ENCODE measurements at regions not wholly inside any gene's neighbourhood (a gene's known extent, or its start where the extent isn't known, plus 50 kb on each side); places are given as distances from the start of the nearest gene placed in this dataset.

GRCh38 chr9:119601632-119602031 lies 232.4 kb upstream of the BRINP1 start:
- Histone ChIP-seq H2BK5ac (ENCODE audit: low read depth, low read length, poor library complexity, severe bottlenecking) (no peak overlapping the region), H3K9ac (ENCODE audit: low read length) (no peak overlapping the region), H3K4ac (ENCODE audit: low read depth in 1 of 2, low read length in 2 of 2) (no peak overlapping the region), H3K4me2 (ENCODE audit: low read length, poor library complexity, severe bottlenecking) (no peak overlapping the region), H3K4me1 (ENCODE audit: control insufficient read depth, insufficient read depth, low read depth, low read length) (no peaks in the 10 kb centered on the region), H3K9me3 (ENCODE audit: control insufficient read depth, low read length) (no peaks in the 10 kb centered on the region), H2AFZ (ENCODE audit: low read depth, low read length) (no peak overlapping the region), H3K14ac (ENCODE audit: low read length in 2 of 2) (no peak overlapping the region), H3K27ac (ENCODE audit: low read length, poor library complexity, severe bottlenecking) (no peak overlapping the region), H4K91ac (ENCODE audit: low read length) (no peak overlapping the region), H3K27me3 (ENCODE audit: control insufficient read depth in 1 of 2, insufficient read depth in 1 of 2, low read length in 2 of 2) (no peaks in the 10 kb centered on the region), H3K36me3 (ENCODE audit: control insufficient read depth in 1 of 2, insufficient read depth in 2 of 2, low read depth in 1 of 2, low read length in 2 of 2) (no peaks in the 10 kb centered on the region), H2BK12ac (ENCODE audit: low read length in 2 of 2) (no peak overlapping the region), H3K18ac (ENCODE audit: low read depth in 1 of 2, low read length in 2 of 2) (no peak overlapping the region), H4K8ac (ENCODE audit: low read length) (no peak overlapping the region), H2AK5ac (ENCODE audit: low read length, severe bottlenecking) (no peak overlapping the region), H2BK15ac (ENCODE audit: low read depth, poor library complexity, severe bottlenecking) (no peak overlapping the region), H3K4me3 (ENCODE audit: insufficient read depth in 1 of 2, low read depth in 1 of 2, low read length in 2 of 2) (no peak overlapping the region), H3K23ac (ENCODE audit: low read length in 2 of 2) (no peak overlapping the region), H3K79me1 (replicated peaks; ENCODE audit: low read length, poor library complexity, severe bottlenecking) (no peaks in the 10 kb centered on the region), H2BK120ac (ENCODE audit: low read depth, low read length) (no peak overlapping the region)
- DNase-seq, result no peak

- Histone ChIP-seq H4K91ac (ENCODE audit: low read length) (no peak overlapping the region), H3K4me1 (ENCODE audit: control insufficient read depth, insufficient read depth, low read depth, low read length) (no peaks in the 10 kb centered on the region), H2BK120ac (ENCODE audit: low read depth, low read length) (no peak overlapping the region), H3K79me1 (replicated peaks; ENCODE audit: low read length, poor library complexity, severe bottlenecking) (no peaks in the 10 kb centered on the region), H3K4me3 (ENCODE audit: insufficient read depth in 1 of 2, low read depth in 1 of 2, low read length in 2 of 2) (no peak overlapping the region), H2BK12ac (ENCODE audit: low read length in 2 of 2) (no peak overlapping the region), H2AK5ac (ENCODE audit: low read length, severe bottlenecking) (no peak overlapping the region), H4K8ac (ENCODE audit: low read length) (no peak overlapping the region), H3K9ac (ENCODE audit: low read length) (no peak overlapping the region), H3K14ac (ENCODE audit: low read length in 2 of 2) (no peak overlapping the region), H3K27ac (ENCODE audit: low read length, poor library complexity, severe bottlenecking) (no peak overlapping the region), H3K23ac (ENCODE audit: low read length in 2 of 2) (no peak overlapping the region), H3K36me3 (ENCODE audit: control insufficient read depth in 1 of 2, insufficient read depth in 2 of 2, low read depth in 1 of 2, low read length in 2 of 2) (no peaks in the 10 kb centered on the region), H3K27me3 (ENCODE audit: control insufficient read depth in 1 of 2, insufficient read depth in 1 of 2, low read length in 2 of 2) (no peaks in the 10 kb centered on the region), H2BK15ac (ENCODE audit: low read depth, poor library complexity, severe bottlenecking) (no peak overlapping the region), H3K4ac (ENCODE audit: low read depth in 1 of 2, low read length in 2 of 2) (no peak overlapping the region), H2AFZ (ENCODE audit: low read depth, low read length) (no peak overlapping the region), H3K9me3 (ENCODE audit: control insufficient read depth, low read length) (no peaks in the 10 kb centered on the region), H3K4me2 (ENCODE audit: low read length, poor library complexity, severe bottlenecking) (no peak overlapping the region), H3K18ac (ENCODE audit: low read depth in 1 of 2, low read length in 2 of 2) (no peak overlapping the region), H2BK5ac (ENCODE audit: low read depth, low read length, poor library complexity, severe bottlenecking) (no peak overlapping the region)
- WGBS, result 74% methylated on average over 3 of the region's 3 CpGs
- no peak for DNase-seq
Observed at GRCh38 chr9:119597499-119597898, 228.3 kb upstream of the BRINP1 start.

- no peaks in the 10 kb centered on the region for H3K9me3 ChIP-seq (ENCODE audit: control insufficient read depth, low read length)
- no peak overlapping the region for H4K8ac ChIP-seq (ENCODE audit: low read length)
- H3K36me3 ChIP-seq (ENCODE audit: control insufficient read depth in 1 of 2, insufficient read depth in 2 of 2, low read depth in 1 of 2, low read length in 2 of 2), result no peaks in the 10 kb centered on the region
- H3K4me3 ChIP-seq (ENCODE audit: insufficient read depth in 1 of 2, low read depth in 1 of 2, low read length in 2 of 2), result no peak overlapping the region
- no peak overlapping the region for H3K23ac ChIP-seq (ENCODE audit: low read length in 2 of 2)
- no peak overlapping the region for H3K4me2 ChIP-seq (ENCODE audit: low read length, poor library complexity, severe bottlenecking)
- no peak overlapping the region for H3K18ac ChIP-seq (ENCODE audit: low read depth in 1 of 2, low read length in 2 of 2)
- no peak overlapping the region for H2AK5ac ChIP-seq (ENCODE audit: low read length, severe bottlenecking)
- H3K4ac ChIP-seq (ENCODE audit: low read depth in 1 of 2, low read length in 2 of 2), result no peak overlapping the region
- H3K4me1 ChIP-seq (ENCODE audit: control insufficient read depth, insufficient read depth, low read depth, low read length), result no peaks in the 10 kb centered on the region
- H3K27me3 ChIP-seq (ENCODE audit: control insufficient read depth in 1 of 2, insufficient read depth in 1 of 2, low read length in 2 of 2), result no peaks in the 10 kb centered on the region
- H3K27ac ChIP-seq (ENCODE audit: low read length, poor library complexity, severe bottlenecking), result no peak overlapping the region
- H2AFZ ChIP-seq (ENCODE audit: low read depth, low read length), result no peak overlapping the region
- H3K14ac ChIP-seq (ENCODE audit: low read length in 2 of 2), result no peak overlapping the region
- no peak for DNase-seq
- no peak overlapping the region for H4K91ac ChIP-seq (ENCODE audit: low read length)
- no peak overlapping the region for H2BK12ac ChIP-seq (ENCODE audit: low read length in 2 of 2)
- no peak overlapping the region for H2BK15ac ChIP-seq (ENCODE audit: low read depth, poor library complexity, severe bottlenecking)
- H2BK120ac ChIP-seq (ENCODE audit: low read depth, low read length), result no peak overlapping the region
- no peak overlapping the region for H2BK5ac ChIP-seq (ENCODE audit: low read depth, low read length, poor library complexity, severe bottlenecking)
- no peaks in the 10 kb centered on the region for H3K79me1 ChIP-seq (replicated peaks; ENCODE audit: low read length, poor library complexity, severe bottlenecking)
- WGBS, result 69% methylated on average over 4 of the region's 4 CpGs
- no peak overlapping the region for H3K9ac ChIP-seq (ENCODE audit: low read length)
Observed at GRCh38 chr9:119596703-119597102, 227.5 kb upstream of the BRINP1 start.

- no peak for DNase-seq
- Histone ChIP-seq H3K27me3 (ENCODE audit: control insufficient read depth in 1 of 2, insufficient read depth in 1 of 2, low read length in 2 of 2) (no peaks in the 10 kb centered on the region), H2AK5ac (ENCODE audit: low read length, severe bottlenecking) (no peak overlapping the region), H3K18ac (ENCODE audit: low read depth in 1 of 2, low read length in 2 of 2) (no peak overlapping the region), H2AFZ (ENCODE audit: low read depth, low read length) (no peak overlapping the region), H2BK12ac (ENCODE audit: low read length in 2 of 2) (no peak overlapping the region), H2BK120ac (ENCODE audit: low read depth, low read length) (no peak overlapping the region), H3K14ac (ENCODE audit: low read length in 2 of 2) (no peak overlapping the region), H4K8ac (ENCODE audit: low read length) (no peak overlapping the region), H3K36me3 (ENCODE audit: control insufficient read depth in 1 of 2, insufficient read depth in 2 of 2, low read depth in 1 of 2, low read length in 2 of 2) (no peaks in the 10 kb centered on the region), H3K9ac (ENCODE audit: low read length) (no peak overlapping the region), H2BK5ac (ENCODE audit: low read depth, low read length, poor library complexity, severe bottlenecking) (no peak overlapping the region), H3K4me2 (ENCODE audit: low read length, poor library complexity, severe bottlenecking) (no peak overlapping the region), H4K91ac (ENCODE audit: low read length) (no peak overlapping the region), H3K23ac (ENCODE audit: low read length in 2 of 2) (no peak overlapping the region), H3K4me1 (ENCODE audit: control insufficient read depth, insufficient read depth, low read depth, low read length) (no peaks in the 10 kb centered on the region), H3K4ac (ENCODE audit: low read depth in 1 of 2, low read length in 2 of 2) (no peak overlapping the region), H3K79me1 (replicated peaks; ENCODE audit: low read length, poor library complexity, severe bottlenecking) (no peaks in the 10 kb centered on the region), H2BK15ac (ENCODE audit: low read depth, poor library complexity, severe bottlenecking) (no peak overlapping the region), H3K27ac (ENCODE audit: low read length, poor library complexity, severe bottlenecking) (no peak overlapping the region), H3K9me3 (ENCODE audit: control insufficient read depth, low read length) (no peaks in the 10 kb centered on the region), H3K4me3 (ENCODE audit: insufficient read depth in 1 of 2, low read depth in 1 of 2, low read length in 2 of 2) (no peak overlapping the region)
- WGBS, result 69% methylated on average over 12 of the region's 12 CpGs
Observed at GRCh38 chr9:119588874-119589744, 219.9 kb upstream of the BRINP1 start.

Measured in mesenchymal stem cell (in vitro differentiated cells and primary cell).